Middle frontal gyrus (tissue), 1 donor: ENCODE measurements at regions not wholly inside any gene's neighbourhood (a gene's known extent, or its start where the extent isn't known, plus 50 kb on each side); places are given as distances from the start of the nearest gene placed in this dataset.

Source experiments
- DNase-seq: peaks from one replicate; pipeline ENCODE4 v3.0.0-alpha.2; 2015; ENCODE audit warnings: low spot score; ENCODE audit errors: extremely low spot score

GRCh38 chr2:103484906-103485305, 723.1 kb downstream of the TMEM182 start:
- DNase-seq, result no peak

- no peak for DNase-seq
Observed at GRCh38 chr2:103496850-103497249, 735.0 kb downstream of the TMEM182 start.

GRCh38 chr2:103506812-103507211, 745.0 kb downstream of the TMEM182 start:
- no peak for DNase-seq

- DNase-seq, result no peak
Observed at GRCh38 chr2:103512442-103512841, 750.6 kb downstream of the TMEM182 start.

- DNase-seq, result no peak
Observed at GRCh38 chr2:103520547-103520946, 758.7 kb downstream of the TMEM182 start.

- no peak for DNase-seq
Observed at GRCh38 chr2:103525756-103526155, 763.9 kb downstream of the TMEM182 start.

GRCh38 chr2:103526757-103527156, 764.9 kb downstream of the TMEM182 start:
- no peak for DNase-seq

- no peak for DNase-seq
Observed at GRCh38 chr2:103527278-103527677, 765.4 kb downstream of the TMEM182 start.

GRCh38 chr2:103529798-103530502, 768.1 kb downstream of the TMEM182 start:
- DNase-seq, result no peak

- no peak for DNase-seq
Observed at GRCh38 chr2:103552775-103553174, 790.9 kb downstream of the TMEM182 start.

GRCh38 chr2:103594823-103595222, 833.0 kb downstream of the TMEM182 start:
- no peak for DNase-seq

- no peak for DNase-seq
Observed at GRCh38 chr2:103605071-103605780, 843.4 kb downstream of the TMEM182 start.

GRCh38 chr2:103615611-103616105, 853.8 kb downstream of the TMEM182 start:
- DNase-seq, result no peak

GRCh38 chr2:103616891-103617290, 855.1 kb downstream of the TMEM182 start:
- no peak for DNase-seq

GRCh38 chr2:103618112-103618511, 856.3 kb downstream of the TMEM182 start:
- DNase-seq, result no peak

GRCh38 chr2:103627301-103627700, 865.5 kb downstream of the TMEM182 start:
- DNase-seq, result no peak

GRCh38 chr2:103638978-103639377, 877.1 kb downstream of the TMEM182 start:
- DNase-seq, result no peak

GRCh38 chr2:103656558-103656957, 894.7 kb downstream of the TMEM182 start:
- no peak for DNase-seq

GRCh38 chr2:103660519-103660918, 898.7 kb downstream of the TMEM182 start:
- DNase-seq, result no peak

GRCh38 chr2:103660947-103661346, 899.1 kb downstream of the TMEM182 start:
- DNase-seq, result no peak

- no peak for DNase-seq
Observed at GRCh38 chr2:103664690-103665089, 902.9 kb downstream of the TMEM182 start.

GRCh38 chr2:103667335-103667884, 905.6 kb downstream of the TMEM182 start:
- no peak for DNase-seq
